GM10266 (cell line): ENCODE measurements at regions not wholly inside any gene's neighbourhood (a gene's known extent, or its start where the extent isn't known, plus 50 kb on each side); places are given as distances from the start of the nearest gene placed in this dataset.

Experiments used
- DNase-seq: peaks from one replicate; pipeline ENCODE4 v3.0.0; 2012; ENCODE audit errors: extremely low spot score
- TF ChIP-seq, protein P1 (sequence below): IDR thresholded peaks from 2 replicates; pipeline ENCODE4 v1.5.1; 2012; ENCODE audit warnings: mild to moderate bottlenecking, low read depth; ENCODE audit not compliant: control insufficient read depth, insufficient read depth; ENCODE audit errors: missing control alignments

GRCh38 chr22:34992672-34993071, 73.3 kb upstream of the ISX start:
- no peak for DNase-seq
- TF ChIP-seq, protein P1, sequence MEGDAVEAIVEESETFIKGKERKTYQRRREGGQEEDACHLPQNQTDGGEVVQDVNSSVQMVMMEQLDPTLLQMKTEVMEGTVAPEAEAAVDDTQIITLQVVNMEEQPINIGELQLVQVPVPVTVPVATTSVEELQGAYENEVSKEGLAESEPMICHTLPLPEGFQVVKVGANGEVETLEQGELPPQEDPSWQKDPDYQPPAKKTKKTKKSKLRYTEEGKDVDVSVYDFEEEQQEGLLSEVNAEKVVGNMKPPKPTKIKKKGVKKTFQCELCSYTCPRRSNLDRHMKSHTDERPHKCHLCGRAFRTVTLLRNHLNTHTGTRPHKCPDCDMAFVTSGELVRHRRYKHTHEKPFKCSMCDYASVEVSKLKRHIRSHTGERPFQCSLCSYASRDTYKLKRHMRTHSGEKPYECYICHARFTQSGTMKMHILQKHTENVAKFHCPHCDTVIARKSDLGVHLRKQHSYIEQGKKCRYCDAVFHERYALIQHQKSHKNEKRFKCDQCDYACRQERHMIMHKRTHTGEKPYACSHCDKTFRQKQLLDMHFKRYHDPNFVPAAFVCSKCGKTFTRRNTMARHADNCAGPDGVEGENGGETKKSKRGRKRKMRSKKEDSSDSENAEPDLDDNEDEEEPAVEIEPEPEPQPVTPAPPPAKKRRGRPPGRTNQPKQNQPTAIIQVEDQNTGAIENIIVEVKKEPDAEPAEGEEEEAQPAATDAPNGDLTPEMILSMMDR: no peak

DNA sequence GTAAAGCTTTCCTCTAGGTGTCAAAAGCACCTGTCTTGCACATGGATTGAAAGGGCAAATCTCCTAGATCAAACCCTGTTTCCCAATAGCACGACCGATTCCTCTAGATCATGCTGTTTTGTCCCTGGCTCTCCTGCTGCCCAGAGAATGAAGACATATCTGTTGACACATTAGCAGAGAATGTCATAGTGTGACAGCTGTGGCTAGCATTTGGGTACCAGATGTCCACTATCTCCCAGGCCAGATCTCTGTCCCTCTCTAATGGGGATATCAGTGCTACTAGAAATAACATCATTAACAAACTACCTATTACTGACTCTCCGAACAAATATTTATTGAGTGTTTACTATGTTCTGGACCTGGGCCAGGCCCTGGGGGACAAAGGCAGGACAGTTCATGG, 72.4 kb upstream of the ISX start:
- TF ChIP-seq, protein P1: no peak
- no peak for DNase-seq

- TF ChIP-seq, protein P1: no peak
- DNase-seq: no peak
Observed at GRCh38 chr22:34997633-34998299, 68.2 kb upstream of the ISX start.

- no peak for DNase-seq
- TF ChIP-seq, protein P1: no peak
Observed at GRCh38 chr22:34998921-34999320, 67.0 kb upstream of the ISX start.

- DNase-seq: no peak
Observed at GRCh38 chr22:35008213-35008612, 57.7 kb upstream of the ISX start.

GRCh38 chr22:35010543-35010942, 55.4 kb upstream of the ISX start:
- no peak for DNase-seq

More at GRCh38 chr22:35008213-35008612, 57.7 kb upstream of the ISX start:
- TF ChIP-seq, protein P1: no peak

GRCh38 chr22:35014812-35015211, 51.1 kb upstream of the ISX start:
- TF ChIP-seq, protein P1: no peak
- no peak for DNase-seq

More at GRCh38 chr22:35010543-35010942, 55.4 kb upstream of the ISX start:
- TF ChIP-seq, protein P1: no peak
